Activated CD4-positive, alpha-beta T cell treated with anti-CD3 and anti-CD28 coated beads, Interleukin-2, amount 10 ng/mL, durations not matched to agents 7 days and 5 days (primary cell): ENCODE measurements at regions not wholly inside any gene's neighbourhood (a gene's known extent, or its start where the extent isn't known, plus 50 kb on each side); places are given as distances from the start of the nearest gene placed in this dataset.
"Not testable (repeated sequence)": the region's sequence is repeated elsewhere in the genome, so short reads cannot be mapped to it uniquely, and the experiment has no call there.

Experiments
- CTCF ChIA-PET: fragments of 350-600 bp; sonication (Branson Sonifier 250); formaldehyde crosslinking; loops from one replicate; lab custom pipeline; 2021; ENCODE audit warnings: antibody characterized with exemption; lab: Charles Lee
- POLR2A ChIA-PET: fragments of 350-600 bp; sonication (Branson Sonifier 250); formaldehyde crosslinking; loops from one replicate; lab custom pipeline; 2021; ENCODE audit warnings: antibody characterized with exemption; lab: Charles Lee
- DNase-seq: peaks from one replicate; pipeline ENCODE4 v3.0.0-alpha.2; 2020
- H3K27ac Mint-ChIP-seq: one replicate; pipeline ENCODE4 v1.8.0; 2021; ENCODE audit warnings: mild to moderate bottlenecking, moderate library complexity, mixed read lengths
- H3K27me3 Mint-ChIP-seq: one replicate; pipeline ENCODE4 v1.8.0; 2021; ENCODE audit warnings: mixed read lengths
- H3K36me3 Mint-ChIP-seq: one replicate; pipeline ENCODE4 v1.8.0; 2021; ENCODE audit warnings: low read depth, mixed read lengths
- H3K4me1 Mint-ChIP-seq: one replicate; pipeline ENCODE4 v1.8.0; 2021; ENCODE audit warnings: mixed read lengths
- H3K4me3 Mint-ChIP-seq: one replicate; pipeline ENCODE4 v1.8.0; 2021; ENCODE audit warnings: mild to moderate bottlenecking, moderate library complexity, mixed read lengths
- H3K9me3 Mint-ChIP-seq: one replicate; pipeline ENCODE4 v1.8.0; 2021; ENCODE audit warnings: mixed read lengths

DNA sequence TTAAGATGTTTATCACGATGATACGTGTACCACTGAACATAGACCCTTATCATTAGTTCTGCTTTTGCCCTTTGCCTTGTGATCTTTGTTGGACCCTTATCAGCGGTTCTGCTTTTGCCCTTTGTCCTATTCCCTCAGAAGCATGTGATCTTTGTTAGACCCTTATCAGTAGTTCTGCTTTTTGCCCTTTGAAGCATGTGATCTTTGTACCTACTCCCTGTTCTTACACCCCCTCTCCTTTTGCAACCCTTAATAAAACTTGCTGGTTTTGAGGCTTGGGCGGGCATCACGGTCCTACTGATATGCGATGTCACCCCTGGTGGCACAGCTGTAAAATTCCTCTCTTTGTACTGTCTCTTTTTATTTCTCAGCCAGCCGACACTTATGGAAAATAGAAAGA is 117.0 kb downstream of the SDHAF3 start:
- CTCF ChIA-PET, H3K4me3 Mint-ChIP-seq, H3K4me1 Mint-ChIP-seq, POLR2A ChIA-PET, H3K36me3 Mint-ChIP-seq, DNase-seq, H3K27ac Mint-ChIP-seq, H3K27me3 Mint-ChIP-seq: not testable (repeated sequence)
- peaks cover 12% of the 10 kb centered on the region for H3K9me3 Mint-ChIP-seq

DNA sequence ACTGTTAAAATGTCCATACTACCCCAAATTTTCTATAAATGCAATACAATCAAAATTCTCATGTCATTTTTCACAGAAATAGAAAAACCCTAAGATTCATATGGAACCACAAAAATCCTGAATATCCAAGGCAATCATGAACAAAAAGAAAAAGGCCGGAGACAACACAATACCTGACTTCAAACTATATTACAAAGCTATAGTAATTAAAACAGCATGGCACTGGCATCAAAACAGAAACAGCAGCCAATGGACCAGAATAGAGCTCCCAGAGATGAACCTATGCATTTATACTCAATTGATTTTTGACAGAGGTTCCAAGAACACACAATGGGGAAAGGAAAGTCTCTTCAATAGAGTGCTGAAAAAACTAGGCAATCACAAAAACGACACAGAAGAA is 128.8 kb downstream of the SDHAF3 start:
- H3K4me1 Mint-ChIP-seq: no peaks in the 10 kb centered on the region
- no peak for DNase-seq
- H3K4me3 Mint-ChIP-seq: no peak overlapping the region
- CTCF ChIA-PET: no interaction called here
- H3K36me3 Mint-ChIP-seq: no peaks in the 10 kb centered on the region
- no peak overlapping the region for H3K27ac Mint-ChIP-seq
- no peaks in the 10 kb centered on the region for H3K27me3 Mint-ChIP-seq
- POLR2A ChIA-PET: no interaction called here
- H3K9me3 Mint-ChIP-seq: peaks cover 5% of the 10 kb centered on the region

DNA sequence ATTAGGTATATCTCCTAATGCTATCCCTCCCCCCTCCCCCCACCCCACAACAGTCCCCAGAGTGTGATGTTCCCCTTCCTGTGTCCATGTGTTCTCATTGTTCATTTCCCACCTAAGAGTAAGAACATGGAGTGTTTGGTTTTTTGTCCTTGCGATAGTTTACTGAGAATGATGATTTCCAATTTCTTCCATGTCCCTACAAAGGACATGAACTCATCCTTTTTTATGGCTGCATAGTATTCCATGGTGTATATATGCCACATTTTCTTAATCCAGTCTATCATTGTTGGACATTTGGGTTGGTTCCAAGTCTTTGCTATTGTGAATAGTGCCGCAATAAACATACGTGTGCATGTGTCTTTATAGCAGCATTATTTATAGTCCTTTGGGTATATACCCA is 140.7 kb downstream of the SDHAF3 start:
- CTCF ChIA-PET, H3K27ac Mint-ChIP-seq, H3K4me3 Mint-ChIP-seq, H3K27me3 Mint-ChIP-seq, POLR2A ChIA-PET, H3K4me1 Mint-ChIP-seq, H3K36me3 Mint-ChIP-seq, DNase-seq, H3K9me3 Mint-ChIP-seq: not testable (repeated sequence)

DNA sequence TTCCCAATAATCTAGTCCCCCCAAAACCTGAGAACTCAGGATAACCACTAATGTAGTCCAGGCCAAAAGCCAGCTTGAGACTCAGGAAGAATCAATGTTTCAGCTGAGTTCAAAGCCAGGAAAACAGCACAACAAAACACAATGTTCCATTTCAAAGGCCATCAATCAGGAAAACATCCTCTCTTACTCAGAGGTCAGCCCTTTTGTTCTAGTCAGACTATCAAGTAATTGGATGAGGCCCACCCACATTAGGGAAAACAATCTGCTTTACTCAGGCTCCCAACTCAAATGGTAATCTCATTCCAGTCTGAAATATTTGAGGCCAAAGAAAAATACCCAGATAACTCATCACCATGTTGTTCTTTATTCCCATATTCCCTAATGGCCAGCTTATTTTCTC is 152.2 kb downstream of the SDHAF3 start:
- no peaks in the 10 kb centered on the region for H3K4me1 Mint-ChIP-seq
- no peak overlapping the region for H3K27ac Mint-ChIP-seq
- H3K36me3 Mint-ChIP-seq: no peaks in the 10 kb centered on the region
- POLR2A ChIA-PET: no interaction called here
- no peaks in the 10 kb centered on the region for H3K27me3 Mint-ChIP-seq
- H3K4me3 Mint-ChIP-seq: no peak overlapping the region
- no peaks in the 10 kb centered on the region for H3K9me3 Mint-ChIP-seq
- CTCF ChIA-PET: no interaction called here
- no peak for DNase-seq

DNA sequence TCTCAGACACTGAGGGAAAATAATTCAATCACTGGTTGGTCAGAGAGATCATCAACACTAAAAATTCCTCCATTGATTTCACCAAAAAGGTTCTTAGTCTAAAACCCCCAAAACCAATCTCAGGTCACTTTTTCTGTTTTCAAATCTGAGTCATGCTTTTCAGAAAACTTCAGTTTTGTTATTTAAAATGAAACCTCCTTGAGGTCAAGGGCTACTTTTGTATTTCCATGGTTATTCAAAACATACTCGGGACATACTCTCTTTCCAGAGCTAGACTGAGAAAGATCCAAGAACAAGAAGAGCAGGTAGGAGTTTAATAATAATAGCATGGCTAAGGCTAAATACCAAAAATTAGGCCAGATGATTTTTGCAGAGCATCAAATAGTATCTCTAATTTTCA is 152.8 kb downstream of the SDHAF3 start:
- Mint-ChIP-seq H3K9me3 (no peaks in the 10 kb centered on the region), H3K4me3 (no peak overlapping the region), H3K36me3 (no peaks in the 10 kb centered on the region), H3K27ac (no peak overlapping the region), H3K27me3 (no peaks in the 10 kb centered on the region), H3K4me1 (no peaks in the 10 kb centered on the region)
- CTCF ChIA-PET: no interaction called here
- no peak for DNase-seq
- POLR2A ChIA-PET: no interaction called here

DNA sequence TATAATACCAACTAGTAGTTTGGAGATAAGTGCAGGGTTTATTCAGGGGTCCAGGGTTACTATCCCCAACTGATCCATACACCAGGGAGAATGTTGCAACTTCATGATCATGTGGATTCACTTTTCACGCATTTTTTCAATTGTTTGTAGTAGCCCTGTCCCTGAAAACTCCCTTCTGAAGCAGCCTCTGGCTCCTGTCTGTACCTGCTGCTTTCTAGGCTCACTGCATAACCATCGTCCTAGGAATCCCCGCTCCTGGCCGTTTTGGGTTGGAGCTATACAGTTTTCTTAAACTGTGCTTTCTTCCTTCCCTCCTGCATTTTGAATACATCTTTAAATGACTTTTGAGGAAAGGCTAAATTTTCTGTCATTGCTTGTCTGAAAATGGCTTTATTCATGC is 154.1 kb downstream of the SDHAF3 start:
- POLR2A ChIA-PET: no interaction called here
- Mint-ChIP-seq H3K4me3 (no peak overlapping the region), H3K36me3 (no peaks in the 10 kb centered on the region), H3K9me3 (no peaks in the 10 kb centered on the region), H3K27ac (no peak overlapping the region), H3K27me3 (no peaks in the 10 kb centered on the region), H3K4me1 (no peaks in the 10 kb centered on the region)
- CTCF ChIA-PET: no interaction called here
- no peak for DNase-seq

DNA sequence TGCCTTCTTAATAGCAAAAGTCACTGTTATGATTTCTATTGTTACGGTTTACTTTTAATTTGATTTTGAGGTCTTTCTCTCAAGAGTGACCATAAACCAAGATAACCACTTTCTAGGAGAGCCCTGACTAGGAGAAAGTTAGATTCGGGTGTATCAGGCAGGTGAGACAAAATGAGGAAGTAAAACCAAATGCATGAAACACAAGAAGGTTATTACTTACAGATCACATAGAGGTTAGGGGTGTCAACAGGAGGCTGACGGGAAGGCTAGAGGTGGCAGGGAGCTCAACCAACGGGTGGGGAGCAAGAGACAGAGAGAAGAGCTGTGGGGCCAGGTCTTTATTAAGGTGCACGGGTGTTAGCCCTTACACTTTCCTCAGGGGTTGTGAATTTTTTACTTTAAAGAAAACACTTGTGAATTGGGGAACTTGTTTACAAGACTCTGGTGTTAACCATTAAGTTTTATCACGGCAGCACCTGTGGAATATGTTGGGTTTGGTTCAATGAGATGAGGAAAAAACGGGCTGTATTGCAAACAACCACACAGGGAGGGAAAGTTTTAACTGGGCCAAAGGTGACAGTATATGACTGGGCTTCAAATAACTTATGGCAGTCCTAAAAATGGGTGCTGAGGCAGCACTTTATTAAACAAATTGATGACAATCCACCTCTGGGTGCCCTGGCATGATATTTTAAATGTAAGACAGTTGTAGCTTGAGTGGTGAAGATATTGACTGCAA is 154.9 kb downstream of the SDHAF3 start:
- Mint-ChIP-seq H3K9me3 (no peaks in the 10 kb centered on the region), H3K36me3 (no peaks in the 10 kb centered on the region), H3K27me3 (no peaks in the 10 kb centered on the region), H3K4me3 (no peak overlapping the region), H3K27ac (no peak overlapping the region), H3K4me1 (no peaks in the 10 kb centered on the region)
- ChIA-PET POLR2A (no interaction called here), CTCF (no interaction called here)
- DNase-seq: no peak

DNA sequence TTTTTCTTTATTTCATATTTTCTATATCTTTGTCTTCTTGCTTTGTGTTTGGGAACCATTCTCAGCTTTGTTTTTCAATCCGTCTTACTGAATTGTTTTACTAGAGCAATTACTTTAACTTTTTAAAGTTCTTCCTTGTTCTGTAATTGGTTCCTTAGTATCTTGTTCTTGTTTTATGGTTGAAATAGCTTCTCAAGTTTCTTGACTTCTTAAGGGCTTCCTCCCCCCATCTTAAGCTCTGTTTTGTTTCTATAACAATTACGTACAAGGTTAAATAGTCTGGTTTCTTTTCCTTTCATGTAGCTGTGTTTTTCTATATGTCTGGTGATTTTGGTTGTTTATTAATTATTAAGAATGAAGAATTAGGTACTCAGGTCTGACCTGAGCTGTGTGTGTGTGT is 158.0 kb downstream of the SDHAF3 start:
- no peak for DNase-seq
- Mint-ChIP-seq H3K4me3 (no peak overlapping the region), H3K9me3 (no peaks in the 10 kb centered on the region), H3K36me3 (no peaks in the 10 kb centered on the region), H3K4me1 (no peaks in the 10 kb centered on the region), H3K27ac (no peak overlapping the region), H3K27me3 (no peaks in the 10 kb centered on the region)
- ChIA-PET POLR2A (no interaction called here), CTCF (interaction anchor here (0.7 kb wide), 1 partner anchor 103 kb away, joined by 3 read pairs; no protein-coding TSS in a partner anchor)

DNA sequence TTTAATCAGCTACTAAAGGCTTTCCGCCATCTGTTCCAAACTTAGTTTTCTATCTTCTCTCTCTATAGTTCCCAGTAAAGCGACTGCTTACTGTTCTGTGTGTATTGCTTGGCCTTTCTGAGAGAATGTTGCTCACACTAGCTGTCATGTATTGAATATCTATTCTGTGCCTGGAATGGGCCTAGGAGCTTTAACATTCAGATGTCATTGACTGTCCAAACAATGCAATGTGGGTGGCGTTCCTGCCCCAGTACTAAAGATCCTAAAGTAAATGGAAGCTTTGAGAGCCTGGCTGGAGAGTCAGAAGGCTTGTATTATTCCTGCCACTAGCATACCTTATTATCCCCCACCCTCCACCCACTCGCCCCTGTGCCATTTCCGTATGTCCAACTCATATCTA is 163.5 kb downstream of the SDHAF3 start:
- CTCF ChIA-PET: no interaction called here
- H3K27me3 Mint-ChIP-seq: no peaks in the 10 kb centered on the region
- H3K27ac Mint-ChIP-seq: no peak overlapping the region
- no peak overlapping the region for H3K4me3 Mint-ChIP-seq
- POLR2A ChIA-PET: no interaction called here
- no peak for DNase-seq
- H3K36me3 Mint-ChIP-seq: no peaks in the 10 kb centered on the region
- no peaks in the 10 kb centered on the region for H3K4me1 Mint-ChIP-seq
- H3K9me3 Mint-ChIP-seq: no peaks in the 10 kb centered on the region

DNA sequence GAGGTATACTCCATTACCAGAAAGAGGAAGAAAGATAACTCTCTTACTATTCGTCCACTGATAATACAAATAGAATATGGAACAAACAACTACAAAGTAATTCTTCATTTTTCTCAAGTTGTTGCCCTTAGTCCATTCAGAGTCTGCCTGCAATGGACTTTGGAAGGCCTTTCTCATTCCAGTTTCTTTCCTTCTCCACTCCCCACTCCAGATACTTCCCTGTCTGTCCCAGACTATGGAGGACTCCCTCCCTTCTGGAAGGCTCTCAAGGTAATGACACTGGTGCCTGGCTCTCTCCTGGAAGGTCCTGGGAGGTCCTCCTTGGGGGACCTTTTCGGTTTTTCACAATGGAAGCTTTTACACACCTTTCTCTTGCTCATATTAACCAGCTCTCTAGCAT is 167.8 kb downstream of the SDHAF3 start:
- POLR2A ChIA-PET: no interaction called here
- H3K9me3 Mint-ChIP-seq: no peaks in the 10 kb centered on the region
- CTCF ChIA-PET: interaction anchor here (1.5 kb wide), 1 partner anchor 9 kb away, joined by 5 read pairs; no protein-coding TSS in a partner anchor
- no peaks in the 10 kb centered on the region for H3K4me1 Mint-ChIP-seq
- H3K4me3 Mint-ChIP-seq: no peak overlapping the region
- H3K36me3 Mint-ChIP-seq: no peaks in the 10 kb centered on the region
- H3K27ac Mint-ChIP-seq: no peak overlapping the region
- no peak for DNase-seq
- H3K27me3 Mint-ChIP-seq: no peaks in the 10 kb centered on the region

DNA sequence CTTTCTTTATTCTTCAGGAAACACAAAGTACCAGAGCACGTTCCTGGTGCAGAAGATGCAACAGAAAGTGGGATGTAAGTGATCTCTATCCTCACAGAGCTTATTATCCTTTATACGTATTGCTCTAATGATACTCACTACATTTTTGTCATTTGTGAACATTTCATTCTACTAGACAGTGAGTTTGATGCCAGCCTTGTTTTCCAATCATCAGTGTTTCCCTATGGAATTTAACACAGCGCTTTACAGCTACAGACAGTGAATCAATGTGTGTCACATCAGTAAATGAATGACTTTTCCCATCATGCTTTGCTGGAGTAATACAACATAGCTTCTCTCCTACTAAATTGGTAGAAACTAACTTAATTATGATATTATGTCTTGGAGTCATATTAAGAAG is 175.5 kb downstream of the SDHAF3 start:
- H3K9me3 Mint-ChIP-seq: no peaks in the 10 kb centered on the region
- H3K4me1 Mint-ChIP-seq: no peaks in the 10 kb centered on the region
- H3K36me3 Mint-ChIP-seq: no peaks in the 10 kb centered on the region
- ChIA-PET POLR2A (no interaction called here), CTCF (interaction anchor here (0.6 kb wide), 1 partner anchor 1088 kb away, joined by 3 read pairs; no protein-coding TSS in a partner anchor)
- no peak for DNase-seq
- no peaks in the 10 kb centered on the region for H3K27me3 Mint-ChIP-seq
- H3K27ac Mint-ChIP-seq: no peak overlapping the region
- H3K4me3 Mint-ChIP-seq: no peak overlapping the region

DNA sequence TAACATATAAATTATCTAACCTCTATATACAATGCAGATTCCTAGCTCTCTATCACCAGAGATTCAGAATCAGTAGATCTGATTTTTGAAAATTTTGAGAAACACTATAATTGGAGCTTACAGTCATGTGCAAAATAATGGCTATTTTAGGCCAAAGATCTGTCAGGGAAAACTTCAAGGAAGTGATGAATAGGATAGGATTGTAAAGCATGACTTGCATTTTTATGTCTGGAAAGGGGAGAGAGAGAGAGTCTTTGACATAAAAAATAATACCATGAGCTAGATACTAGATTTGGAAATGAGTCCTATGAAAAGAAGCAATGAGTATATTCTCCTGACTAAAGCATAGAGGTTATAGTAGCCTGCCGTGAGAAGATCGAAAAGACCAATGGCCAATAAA is 181.1 kb downstream of the SDHAF3 start:
- H3K4me1 Mint-ChIP-seq: no peaks in the 10 kb centered on the region
- H3K27ac Mint-ChIP-seq: no peak overlapping the region
- H3K9me3 Mint-ChIP-seq: no peaks in the 10 kb centered on the region
- DNase-seq: no peak
- no peaks in the 10 kb centered on the region for H3K27me3 Mint-ChIP-seq
- ChIA-PET CTCF (no interaction called here), POLR2A (no interaction called here)
- no peaks in the 10 kb centered on the region for H3K36me3 Mint-ChIP-seq
- H3K4me3 Mint-ChIP-seq: no peak overlapping the region

DNA sequence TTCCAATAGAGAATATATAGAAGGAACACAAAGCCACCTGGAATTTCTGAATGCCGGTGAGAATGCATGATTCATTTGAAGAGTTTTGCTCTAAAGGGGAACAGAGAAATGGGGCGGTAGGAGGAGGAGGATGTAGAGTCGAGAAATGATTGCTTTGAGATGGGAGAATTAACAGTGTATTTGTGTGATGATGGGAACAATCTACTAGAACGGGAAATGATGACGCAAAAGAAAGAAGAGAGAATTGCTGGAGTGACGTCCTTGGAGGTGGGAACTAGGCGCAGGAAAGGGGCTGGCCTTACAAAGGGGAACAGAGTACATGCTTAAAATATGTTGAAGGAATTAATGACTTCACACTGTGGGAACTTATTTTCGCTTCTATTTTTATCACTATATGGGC is 188.1 kb downstream of the SDHAF3 start:
- no peaks in the 10 kb centered on the region for H3K36me3 Mint-ChIP-seq
- ChIA-PET CTCF (no interaction called here), POLR2A (no interaction called here)
- no peak for DNase-seq
- H3K4me1 Mint-ChIP-seq: no peaks in the 10 kb centered on the region
- no peaks in the 10 kb centered on the region for H3K27me3 Mint-ChIP-seq
- no peak overlapping the region for H3K27ac Mint-ChIP-seq
- no peak overlapping the region for H3K4me3 Mint-ChIP-seq
- H3K9me3 Mint-ChIP-seq: no peaks in the 10 kb centered on the region

DNA sequence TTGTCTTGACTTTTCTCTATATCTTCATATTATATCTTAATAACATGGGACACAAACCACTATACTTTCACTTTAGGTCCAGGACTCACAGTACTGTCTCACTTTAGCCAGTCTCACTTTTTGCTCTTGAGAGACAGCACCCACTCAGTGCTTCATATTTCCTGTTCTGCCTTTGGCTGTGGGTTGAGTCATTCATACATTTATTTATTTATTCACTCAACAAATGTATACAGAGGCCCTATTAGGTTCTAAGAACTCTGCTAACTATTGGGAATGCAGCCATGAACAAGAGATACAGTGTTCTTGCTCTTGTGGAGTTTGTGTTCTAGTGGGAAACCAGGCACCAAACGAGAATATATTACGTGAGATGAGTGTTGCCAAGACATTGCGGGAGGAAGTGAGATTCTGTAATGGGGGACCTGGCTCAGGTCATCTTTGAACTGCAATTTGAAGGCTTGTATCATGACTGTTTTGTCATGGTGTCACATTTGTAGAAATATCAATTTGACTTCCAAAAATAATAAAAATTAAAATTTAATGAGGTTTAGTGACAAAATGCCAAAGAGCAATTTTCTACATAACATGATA is 190.1 kb downstream of the SDHAF3 start:
- POLR2A ChIA-PET: no interaction called here
- Mint-ChIP-seq H3K27me3 (no peaks in the 10 kb centered on the region), H3K4me1 (no peaks in the 10 kb centered on the region), H3K27ac (no peak overlapping the region), H3K36me3 (no peaks in the 10 kb centered on the region), H3K4me3 (no peak overlapping the region), H3K9me3 (no peaks in the 10 kb centered on the region)
- DNase-seq: no peak
- CTCF ChIA-PET: no interaction called here
